ENCODE measurements at regions not wholly inside any gene's neighbourhood (a gene's known extent, or its start where the extent isn't known, plus 50 kb on each side); places are given as distances from the start of the nearest gene placed in this dataset.

GRCh38 chr18:53819174-53819573 is 405.3 kb downstream of the MBD2 start:
- intact Hi-C loops (cut with micrococcal nuclease), result no loop called here

GRCh38 chr18:53817976-53818950 is 406.2 kb downstream of the MBD2 start:
- intact Hi-C loops (cut with micrococcal nuclease), result no loop called here

GRCh38 chr18:53800171-53800570 is 424.3 kb downstream of the MBD2 start:
- intact Hi-C loops (cut with micrococcal nuclease), result no loop called here

GRCh38 chr18:53799134-53799533 is 425.3 kb downstream of the MBD2 start:
- intact Hi-C loops (cut with micrococcal nuclease), result loop anchor here (10.0 kb wide), 1 partner anchor 56 kb away; no protein-coding TSS in a partner anchor

- intact Hi-C loops (cut with micrococcal nuclease), result loop anchor here (10.0 kb wide), 1 partner anchor 56 kb away; no protein-coding TSS in a partner anchor
Observed at GRCh38 chr18:53798516-53798915, 426.0 kb downstream of the MBD2 start.

GRCh38 chr18:53797998-53798495 is 426.4 kb downstream of the MBD2 start:
- intact Hi-C loops (cut with micrococcal nuclease), result loop anchor here (10.0 kb wide), 1 partner anchor 57 kb away; no protein-coding TSS in a partner anchor

- intact Hi-C loops (cut with micrococcal nuclease), result loop anchor here (10.0 kb wide), 1 partner anchor 59 kb away; no protein-coding TSS in a partner anchor
Observed at GRCh38 chr18:53796040-53796729, 428.3 kb downstream of the MBD2 start.

- intact Hi-C loops (cut with micrococcal nuclease), result loop anchor here (10.0 kb wide), 1 partner anchor 59 kb away; no protein-coding TSS in a partner anchor
Observed at GRCh38 chr18:53795610-53796009, 428.9 kb downstream of the MBD2 start.

GRCh38 chr18:53795061-53795460 is 429.4 kb downstream of the MBD2 start:
- intact Hi-C loops (cut with micrococcal nuclease), result loop anchor here (10.0 kb wide), 1 partner anchor 60 kb away; no protein-coding TSS in a partner anchor

- intact Hi-C loops (cut with micrococcal nuclease), result loop anchor here (10.0 kb wide), 1 partner anchor 62 kb away; no protein-coding TSS in a partner anchor
Observed at GRCh38 chr18:53792762-53793161, 431.7 kb downstream of the MBD2 start.

- intact Hi-C loops (cut with micrococcal nuclease), result loop anchor here (10.0 kb wide), 1 partner anchor 64 kb away; no protein-coding TSS in a partner anchor
Observed at GRCh38 chr18:53790786-53791185, 433.7 kb downstream of the MBD2 start.

GRCh38 chr18:53789376-53790247 is 434.9 kb downstream of the MBD2 start:
- intact Hi-C loops (cut with micrococcal nuclease), result loop anchor here (10.0 kb wide), 1 partner anchor 65 kb away; no protein-coding TSS in a partner anchor

GRCh38 chr18:53785811-53786210 is 438.7 kb downstream of the MBD2 start:
- intact Hi-C loops (cut with micrococcal nuclease), result no loop called here

GRCh38 chr18:53784253-53784652 is 440.2 kb downstream of the MBD2 start:
- intact Hi-C loops (cut with micrococcal nuclease), result no loop called here

GRCh38 chr18:53780666-53781065 is 443.8 kb downstream of the MBD2 start:
- intact Hi-C loops (cut with micrococcal nuclease), result no loop called here

- intact Hi-C loops (cut with micrococcal nuclease), result no loop called here
Observed at GRCh38 chr18:53772293-53772692, 452.2 kb downstream of the MBD2 start.

- intact Hi-C loops (cut with micrococcal nuclease), result no loop called here
Observed at GRCh38 chr18:53771664-53772063, 452.8 kb downstream of the MBD2 start.

GRCh38 chr18:53765211-53765610 is 459.3 kb downstream of the MBD2 start:
- intact Hi-C loops (cut with micrococcal nuclease), result no loop called here

GRCh38 chr18:53764086-53764485 is 460.4 kb downstream of the MBD2 start:
- intact Hi-C loops (cut with micrococcal nuclease), result no loop called here

- intact Hi-C loops (cut with micrococcal nuclease), result no loop called here
Observed at GRCh38 chr18:53757328-53757727, 467.1 kb downstream of the MBD2 start.

GRCh38 chr18:53756610-53756972 is 467.9 kb downstream of the MBD2 start:
- intact Hi-C loops (cut with micrococcal nuclease), result no loop called here
